GM21526 (cell line): ENCODE measurements at regions not wholly inside any gene's neighbourhood (a gene's known extent, or its start where the extent isn't known, plus 50 kb on each side); places are given as distances from the start of the nearest gene placed in this dataset.
"Not testable (repeated sequence)": the region's sequence is repeated elsewhere in the genome, so short reads cannot be mapped to it uniquely, and the experiment has no call there.

Experiments
- ATAC-seq: cut with Tn5 transposase; IDR thresholded peaks from one replicate; pipeline ENCODE4 v1.9.1; 2021; ENCODE audit warnings: moderate library complexity; ENCODE audit not compliant: unreplicated experiment, low FRiP score

DNA sequence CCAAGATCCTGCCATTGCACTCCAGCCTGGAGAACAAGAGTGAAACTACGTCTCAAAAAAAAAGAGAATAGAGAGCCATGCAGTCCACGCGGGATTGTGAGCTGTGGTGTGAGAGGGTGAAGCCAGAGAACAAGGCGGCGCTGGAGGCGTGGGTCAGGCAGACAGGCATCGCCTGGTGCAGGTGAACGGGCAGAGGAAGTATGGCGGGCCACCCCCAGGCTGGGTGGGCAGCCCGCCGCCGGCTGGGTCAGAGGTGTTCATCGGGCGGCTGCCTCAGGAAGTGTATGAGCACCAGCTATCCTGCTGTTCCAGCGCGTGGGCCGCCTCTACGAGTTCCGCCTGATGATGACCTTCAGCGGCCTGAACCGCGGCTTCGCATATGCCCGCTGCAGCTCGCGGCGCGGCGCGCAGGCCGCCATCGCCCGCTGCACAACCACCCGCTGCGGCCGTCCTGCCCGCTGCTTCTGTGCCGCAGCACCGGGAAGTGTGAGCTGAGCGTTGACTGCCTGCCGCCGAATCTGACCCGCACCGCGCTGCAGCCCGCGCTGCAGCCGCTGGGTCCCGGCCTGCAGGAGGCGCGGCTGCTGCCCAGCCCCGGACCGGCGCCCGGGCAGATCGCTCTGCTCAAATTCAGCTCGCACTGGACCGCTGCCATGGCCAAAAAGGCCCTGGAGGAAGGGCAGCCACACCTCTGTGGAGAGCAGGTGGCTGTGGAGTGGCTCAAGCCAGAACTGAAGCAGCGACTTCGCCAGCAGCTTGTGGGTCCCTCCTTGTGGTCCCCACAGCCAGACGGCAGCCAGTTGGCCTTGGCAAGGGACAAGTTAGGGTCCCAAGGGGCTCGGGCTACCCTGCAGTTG, 95.5 kb upstream of the PLEKHM1 start:
- ATAC-seq = not testable (repeated sequence)

DNA sequence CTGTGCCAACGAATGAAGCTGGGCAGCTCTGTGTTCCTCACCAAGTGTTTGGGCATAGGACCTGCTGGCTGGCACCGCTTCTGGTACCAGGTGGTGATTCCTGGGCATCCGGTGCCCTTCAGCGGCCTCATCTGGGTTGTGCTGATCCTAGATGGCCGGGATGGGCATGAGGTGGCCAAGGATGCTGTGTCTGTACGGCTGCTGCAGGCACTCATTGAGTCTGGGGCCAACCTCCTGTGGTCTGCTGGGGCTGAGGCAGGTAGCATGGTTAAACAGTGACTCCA, 96.1 kb upstream of the PLEKHM1 start:
- not testable (repeated sequence) for ATAC-seq

DNA sequence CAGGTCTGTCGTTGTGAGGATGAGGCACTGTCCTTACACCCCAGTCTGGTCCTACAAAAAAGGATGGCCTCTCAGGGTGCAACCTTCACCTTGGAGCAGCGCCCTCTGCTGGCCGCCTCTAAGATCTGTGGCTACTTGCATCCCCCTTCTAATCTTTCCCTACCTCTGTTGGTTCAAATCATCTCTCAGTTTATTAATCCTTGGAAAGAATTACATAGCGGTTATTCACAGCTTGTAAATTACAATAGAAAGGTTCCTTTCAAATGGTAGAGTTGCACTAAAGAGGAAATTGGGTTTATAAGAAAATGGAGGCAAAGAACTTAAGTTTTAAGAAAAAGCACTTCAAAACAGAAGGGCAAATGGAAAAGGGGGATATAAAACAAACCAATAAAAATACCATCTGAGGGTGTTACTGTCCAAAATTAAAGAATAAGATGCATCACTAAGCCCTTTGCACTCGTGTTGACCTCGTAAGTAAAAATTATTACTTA, 102.0 kb upstream of the PLEKHM1 start:
- ATAC-seq = not testable (repeated sequence)

DNA sequence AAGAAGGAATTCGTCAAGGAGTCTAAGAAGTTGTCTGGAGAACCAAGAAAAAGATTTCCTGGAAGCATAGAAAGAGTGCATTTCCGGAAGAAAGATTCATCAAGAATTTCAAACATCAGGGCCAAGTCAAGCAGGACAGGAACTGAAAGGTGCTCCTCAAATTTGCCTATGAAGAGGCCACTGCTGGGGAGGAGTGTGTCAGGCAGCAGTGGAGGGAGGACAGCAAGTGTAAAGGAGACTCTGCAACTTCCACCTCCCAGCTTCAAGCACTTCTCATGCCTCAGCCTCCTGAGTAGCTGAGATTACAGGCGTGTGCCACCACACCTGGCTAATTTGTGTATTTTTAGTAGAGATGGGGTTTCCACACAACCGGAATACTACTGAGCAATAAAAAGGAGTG, 105.8 kb upstream of the PLEKHM1 start:
- ATAC-seq = not testable (repeated sequence)

DNA sequence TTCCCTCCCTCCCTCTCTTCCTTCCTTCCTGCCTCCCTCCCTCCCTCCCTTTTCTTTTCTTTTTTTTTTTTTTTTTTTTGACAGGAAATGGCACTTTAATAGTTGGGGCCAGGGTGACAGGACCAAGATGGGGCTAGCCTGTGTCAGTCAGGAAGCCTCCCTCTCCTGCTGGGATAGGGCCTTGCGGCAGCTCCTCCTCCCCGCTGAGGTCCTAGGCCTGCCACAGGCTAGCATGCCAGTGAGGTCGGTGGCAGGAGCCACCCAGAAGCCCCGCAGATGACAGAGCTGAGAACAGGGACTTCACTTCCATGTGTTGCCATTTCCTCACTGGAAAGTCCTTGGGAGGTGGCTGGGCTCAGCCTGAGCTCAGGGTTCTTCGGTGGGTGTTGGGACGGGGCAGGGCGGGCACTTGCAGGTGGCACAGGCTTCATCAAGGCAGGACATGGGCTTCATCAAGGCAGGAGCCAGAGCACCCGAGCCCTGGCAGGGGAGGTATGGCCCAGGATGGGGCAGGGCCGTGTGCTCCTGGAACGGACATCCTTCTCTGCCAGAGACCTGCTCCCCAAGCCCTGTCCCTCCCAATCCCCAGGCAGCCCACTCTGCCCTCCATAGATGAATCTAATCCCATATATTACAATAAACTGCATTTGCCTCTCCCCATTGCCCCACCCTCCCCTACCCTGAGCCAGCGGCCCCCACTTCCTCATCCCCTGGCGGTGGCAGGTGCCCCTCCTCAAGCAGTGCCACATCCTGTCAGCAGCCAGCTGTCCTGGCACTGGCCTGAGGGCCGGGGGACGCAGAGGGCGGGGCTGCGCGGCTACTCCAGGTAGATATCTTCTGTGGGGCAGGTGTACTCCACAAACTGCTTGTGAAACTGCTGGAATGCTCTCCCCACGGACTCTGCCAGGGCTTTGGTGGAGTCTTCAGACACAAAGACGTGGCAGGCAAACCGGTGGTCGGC, 109.8 kb upstream of the PLEKHM1 start:
- not testable (repeated sequence) for ATAC-seq

DNA sequence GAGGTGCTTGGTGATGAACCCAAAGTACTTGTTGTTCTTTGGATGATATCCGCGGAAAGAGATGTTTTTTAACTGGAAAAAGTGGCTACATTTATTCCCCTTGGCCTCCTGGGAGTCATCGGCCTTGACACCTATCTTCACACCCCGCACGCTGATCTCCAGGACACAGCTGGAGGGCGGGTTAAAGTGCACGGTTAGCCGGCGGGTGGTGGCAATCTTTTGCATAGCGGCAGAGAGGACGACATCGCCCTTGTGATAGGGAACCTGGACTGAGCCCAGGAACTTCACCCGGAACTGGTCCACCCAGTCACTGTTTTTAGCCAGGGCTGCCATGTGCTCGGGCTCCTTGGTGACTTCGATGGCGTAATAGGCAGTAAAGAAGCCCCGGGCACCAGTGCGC, 110.5 kb upstream of the PLEKHM1 start:
- ATAC-seq = not testable (repeated sequence)

DNA sequence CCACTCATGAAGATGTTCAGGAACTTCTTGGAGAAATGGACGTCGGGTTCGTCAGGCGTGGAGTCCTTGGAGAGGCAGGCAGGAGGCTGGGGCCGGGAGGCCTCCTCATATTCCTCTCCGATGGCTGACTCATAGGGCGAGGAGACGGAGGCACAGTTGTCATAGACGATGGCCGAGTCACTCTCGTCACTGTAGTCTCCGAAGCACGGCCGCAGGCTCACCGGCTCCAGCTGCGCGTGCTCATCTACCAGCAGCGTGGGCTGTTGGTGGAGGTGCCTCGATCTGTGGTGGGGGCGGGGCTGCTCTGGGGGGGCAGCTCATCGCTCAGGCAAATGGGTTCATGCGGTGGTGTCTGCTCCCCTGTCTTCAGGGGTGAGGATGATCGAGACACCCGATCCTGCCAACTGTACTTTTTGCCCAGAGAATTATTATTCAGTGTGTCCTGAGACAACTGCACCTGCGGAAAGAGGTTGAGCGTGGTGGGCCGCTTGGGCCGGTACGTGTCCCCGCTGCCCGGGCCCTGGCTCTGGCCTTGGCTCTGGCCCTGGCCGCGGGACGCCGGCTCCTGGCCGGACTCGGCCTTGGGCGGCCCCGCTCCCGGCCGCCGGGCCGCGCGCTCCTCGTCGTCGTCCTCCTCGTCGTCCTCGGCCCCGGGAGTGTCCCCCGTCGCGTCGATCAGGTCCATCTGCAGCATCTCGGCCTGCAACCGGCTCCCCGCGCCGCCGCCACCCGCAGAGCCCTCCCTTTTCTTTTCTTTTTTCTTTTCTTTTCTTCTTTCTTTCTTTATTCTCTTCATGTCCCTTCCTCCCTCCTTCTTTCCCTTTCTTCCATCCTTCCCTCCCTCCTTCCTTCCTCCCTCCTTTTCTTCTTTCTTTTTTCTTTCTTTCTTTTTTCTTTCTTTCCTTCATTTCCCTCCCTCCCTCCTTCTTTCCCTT, 111.4 kb upstream of the PLEKHM1 start:
- not testable (repeated sequence) for ATAC-seq

DNA sequence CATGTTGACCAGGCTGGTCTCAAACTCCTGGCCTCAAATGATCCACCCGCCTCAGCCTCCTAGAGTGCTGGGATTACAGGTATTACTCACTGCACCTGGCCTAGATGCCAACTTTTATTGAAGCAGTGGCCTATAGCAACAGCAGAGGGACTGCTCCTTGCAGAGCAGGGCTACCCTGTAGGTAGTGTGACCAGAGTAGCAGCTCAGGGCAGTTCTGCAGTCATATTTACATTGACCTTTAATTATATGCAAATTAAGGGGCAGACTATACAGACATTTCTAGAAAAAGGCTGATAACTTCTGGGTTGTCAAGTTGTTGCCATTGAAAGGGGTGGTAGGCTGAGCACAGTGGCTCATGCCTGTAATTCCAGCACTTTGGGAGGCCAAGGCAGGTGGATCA, 115.2 kb upstream of the PLEKHM1 start:
- ATAC-seq = not testable (repeated sequence)

DNA sequence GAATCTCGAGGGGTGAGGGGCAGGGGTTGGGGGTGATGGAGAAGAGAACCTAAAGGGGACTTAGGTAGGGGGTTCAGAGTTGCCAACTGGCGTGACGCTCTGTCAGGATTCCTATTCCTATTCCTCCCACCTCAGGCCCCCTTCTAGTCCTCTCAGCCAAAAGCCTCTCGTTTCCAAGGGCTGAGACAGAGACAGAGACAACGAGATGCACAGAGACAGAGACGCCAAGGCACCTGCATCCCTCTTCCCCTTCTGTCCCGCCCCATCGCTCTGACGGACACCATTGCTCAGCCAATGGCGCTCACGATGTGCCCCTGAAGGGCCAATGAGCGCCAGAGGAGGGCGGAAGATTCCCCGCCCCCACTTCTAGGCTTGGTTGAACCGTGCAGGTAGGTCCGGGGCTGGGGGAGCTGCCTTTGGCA, 129.5 kb upstream of the PLEKHM1 start:
- peak; percentile 99 for ATAC-seq

DNA sequence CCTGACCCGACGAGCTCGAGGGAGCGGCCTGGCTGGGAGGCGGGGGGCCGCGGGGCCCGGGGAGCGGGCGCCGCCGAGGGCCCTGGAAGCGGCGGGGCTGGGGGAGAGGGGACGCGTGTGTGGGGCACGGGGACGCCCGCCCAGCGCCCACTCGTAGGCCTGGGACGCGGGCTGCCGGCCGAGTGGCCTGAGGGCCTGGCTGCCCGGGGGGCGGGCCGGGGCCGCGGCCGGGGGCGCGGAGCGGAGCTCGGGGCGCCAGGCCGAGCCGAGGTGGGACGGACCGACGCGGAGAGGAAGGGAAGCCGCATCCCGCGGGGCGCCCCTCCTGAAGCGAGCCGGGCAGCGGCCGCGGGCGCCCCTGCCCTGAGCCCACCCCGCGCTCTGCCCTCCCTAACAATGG, 129.9 kb upstream of the PLEKHM1 start:
- ATAC-seq = peak; percentile 39

DNA sequence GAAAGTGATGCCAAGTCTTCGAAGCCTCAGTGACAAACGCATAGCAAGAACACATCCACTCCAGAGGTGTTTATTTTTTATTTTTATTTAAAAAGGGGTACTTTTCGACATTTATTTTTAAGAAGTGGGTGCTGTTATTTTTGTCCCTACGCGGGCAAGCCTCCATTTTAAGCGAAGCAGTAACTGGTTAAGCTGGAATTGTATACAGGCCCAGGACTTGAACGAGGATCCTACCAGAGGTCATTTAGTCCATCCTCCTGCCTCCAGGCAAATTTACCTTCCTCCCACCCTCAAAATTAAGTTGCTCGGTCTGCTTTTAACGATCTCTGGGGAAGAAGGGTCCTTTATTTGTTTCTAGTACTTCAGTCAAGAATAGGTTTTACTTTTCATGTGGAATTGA, 130.6 kb upstream of the PLEKHM1 start:
- not testable (repeated sequence) for ATAC-seq

DNA sequence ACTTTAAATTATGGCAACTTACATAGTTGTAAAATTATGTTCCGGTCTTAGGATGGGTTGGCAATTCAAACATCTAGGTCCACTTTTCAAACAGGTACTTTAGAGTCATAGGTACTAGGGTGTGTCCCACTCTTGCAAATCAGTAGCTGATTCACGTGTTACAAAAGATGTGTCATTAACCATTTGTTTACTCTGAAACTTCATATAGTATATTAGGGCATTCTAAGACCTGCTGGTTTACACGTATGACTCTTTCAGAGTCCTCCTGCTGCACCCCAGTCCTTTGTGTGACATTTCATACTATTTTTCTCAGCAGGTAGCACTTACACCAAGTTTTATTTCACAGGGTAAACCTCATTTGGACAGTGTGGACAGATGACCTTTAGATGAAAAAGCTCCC, 131.8 kb upstream of the PLEKHM1 start:
- not testable (repeated sequence) for ATAC-seq

DNA sequence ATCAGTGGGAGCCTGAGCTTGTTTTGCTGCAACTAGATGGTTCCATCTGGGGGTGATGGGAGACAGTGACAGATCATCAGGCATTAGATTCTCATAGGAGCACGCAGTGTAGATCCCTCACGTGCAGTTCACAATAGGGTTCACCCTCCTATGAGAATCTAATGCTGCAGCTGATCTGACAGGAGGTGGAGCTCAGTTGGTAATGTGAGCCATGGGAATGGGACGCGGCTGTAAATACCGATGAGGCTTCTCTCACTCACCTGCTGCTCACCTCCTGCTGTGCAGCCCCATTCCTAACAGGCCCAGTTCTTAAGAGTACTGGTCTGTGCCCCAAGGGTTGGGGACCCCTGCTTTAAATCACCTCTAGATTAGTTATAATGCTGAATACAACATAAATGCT, 137.5 kb upstream of the PLEKHM1 start:
- no peak for ATAC-seq

DNA sequence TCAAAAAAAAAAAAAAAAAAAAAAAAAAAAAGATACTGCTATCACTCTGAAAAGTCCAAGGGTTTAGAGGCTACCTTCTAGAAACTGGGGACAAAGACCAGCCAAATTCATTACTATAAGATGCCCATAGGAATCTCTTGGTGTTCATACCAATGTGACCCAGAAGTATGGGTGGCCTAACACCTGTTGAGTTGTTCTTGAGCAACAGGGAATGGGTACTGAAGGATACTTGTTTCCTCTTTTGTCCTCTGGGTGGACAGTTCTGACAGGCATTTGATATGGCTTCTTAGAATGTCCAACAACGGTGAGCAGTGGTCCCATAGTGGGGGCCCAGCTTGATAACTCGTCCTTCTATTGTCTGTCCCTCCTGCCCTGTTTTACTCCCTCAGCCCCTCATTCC, 141.4 kb upstream of the PLEKHM1 start:
- no peak for ATAC-seq

DNA sequence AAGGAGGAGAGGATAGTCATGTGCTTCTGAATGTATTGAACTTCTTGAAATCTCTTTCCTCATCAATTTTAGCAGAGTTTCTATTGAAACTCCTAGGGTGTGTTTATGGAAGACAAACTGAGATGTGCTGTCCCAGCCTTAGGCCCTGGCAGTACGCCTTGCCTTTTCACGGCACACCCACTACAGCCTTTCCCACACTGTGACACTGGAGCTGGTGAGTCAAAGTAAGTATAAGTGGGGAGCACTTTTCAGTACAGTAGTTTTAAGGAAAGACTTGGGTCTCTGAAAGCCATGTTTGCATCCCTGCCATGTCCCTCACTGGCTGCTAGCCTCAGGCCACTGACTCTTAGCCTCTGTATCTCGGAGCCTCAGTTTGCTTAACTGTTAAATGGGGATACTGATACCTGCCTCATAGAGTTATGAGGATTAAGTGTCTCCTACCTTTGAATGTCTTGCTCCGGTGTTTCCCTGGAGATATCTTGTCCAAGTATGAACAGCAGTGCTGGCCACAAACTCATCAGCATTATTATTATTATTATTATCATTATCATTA, 144.7 kb upstream of the CRHR1 start:
- no peak for ATAC-seq

DNA sequence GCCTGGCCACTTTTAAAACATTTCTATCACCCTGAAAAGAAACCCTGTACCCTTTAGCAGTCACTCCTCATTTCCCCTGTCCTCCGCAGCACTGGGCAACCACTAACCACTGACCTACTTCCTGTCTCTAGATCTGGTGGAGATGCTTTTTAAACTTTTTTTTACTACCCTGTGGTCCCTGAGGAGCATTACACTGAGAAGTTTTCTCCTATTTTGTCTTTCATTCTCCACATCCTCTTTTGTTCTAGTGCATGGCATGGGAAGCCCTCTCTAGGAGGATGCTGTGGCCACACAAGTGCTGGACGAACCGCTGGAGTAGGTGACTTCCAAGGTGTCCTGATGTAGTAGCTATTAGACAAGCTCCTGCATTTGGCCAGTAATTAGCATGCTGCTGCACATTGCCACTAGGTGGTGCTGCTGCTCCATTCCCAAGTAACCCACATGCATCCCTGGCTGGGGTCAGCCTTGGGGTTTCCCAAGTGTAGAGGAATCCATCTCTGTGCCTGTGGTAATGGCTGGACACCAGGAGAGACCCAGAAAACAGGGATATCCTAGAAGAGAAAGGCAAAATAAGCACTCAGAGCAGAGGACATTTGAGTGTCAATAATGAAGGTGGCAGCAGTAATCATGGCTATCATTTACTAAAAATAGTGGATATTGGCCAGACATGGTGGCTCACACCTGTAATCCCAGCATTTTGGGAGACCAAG, 143.8 kb upstream of the CRHR1 start:
- ATAC-seq = no peak

DNA sequence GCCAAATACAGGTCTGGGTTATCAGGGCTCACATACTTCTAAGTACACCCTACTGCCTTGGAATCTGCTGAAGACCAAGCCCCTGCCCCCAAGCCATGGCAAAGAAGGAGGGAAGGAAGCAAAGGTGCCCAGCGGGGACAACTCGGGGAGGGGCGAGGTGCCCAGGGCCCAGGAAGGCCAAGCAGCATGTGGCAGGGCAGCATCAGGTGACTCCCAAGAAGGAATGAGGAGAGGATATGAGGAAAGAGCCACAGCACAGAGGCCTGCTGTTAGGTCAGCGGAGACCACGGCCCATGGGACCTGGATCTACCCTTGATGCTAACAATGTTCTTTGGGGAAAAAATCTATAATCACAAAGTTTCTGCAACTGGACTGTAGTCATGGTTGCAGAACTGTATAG, 142.6 kb upstream of the CRHR1 start:
- ATAC-seq = no peak

DNA sequence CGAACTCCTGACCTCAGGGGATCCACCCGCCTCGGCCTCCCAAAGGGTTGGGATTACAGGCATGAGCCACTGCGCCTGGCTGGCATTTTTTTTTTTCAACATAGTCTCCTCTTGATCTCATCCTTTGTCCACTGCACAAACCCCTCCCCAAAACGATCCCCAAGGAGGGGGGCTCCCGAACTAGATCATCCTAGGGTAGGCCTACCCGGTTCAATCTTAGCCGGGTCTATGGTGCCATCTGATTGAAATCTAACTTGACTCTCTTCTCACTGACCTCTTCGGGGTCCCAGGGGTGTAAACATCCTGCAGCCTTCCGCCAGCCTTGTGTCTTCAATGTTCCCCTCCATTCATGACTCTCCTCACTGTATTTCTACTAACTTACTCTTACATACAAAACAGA, 140.5 kb upstream of the CRHR1 start:
- no peak for ATAC-seq

DNA sequence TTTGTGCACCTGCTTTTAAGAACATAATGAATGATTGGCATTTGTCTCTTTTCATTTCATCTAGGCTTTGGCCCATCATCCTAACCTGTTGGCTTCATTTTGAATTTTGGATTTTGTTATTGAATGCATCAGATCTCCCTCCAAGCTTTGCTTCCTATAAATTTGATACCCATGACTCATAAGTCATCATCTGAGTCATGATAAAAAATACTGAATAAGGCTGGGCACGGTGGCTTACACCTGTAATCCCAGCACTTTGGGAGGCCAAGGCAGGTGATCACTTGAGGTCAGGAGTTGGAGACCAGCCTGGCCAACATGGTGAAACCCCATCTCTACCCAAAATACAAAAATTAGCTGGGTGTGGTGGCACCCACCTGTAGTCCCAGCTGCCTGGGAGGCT, 139.5 kb upstream of the CRHR1 start:
- ATAC-seq = not testable (repeated sequence)
